Kidney (tissue), 13 donors: ENCODE measurements at regions not wholly inside any gene's neighbourhood (a gene's known extent, or its start where the extent isn't known, plus 50 kb on each side); places are given as distances from the start of the nearest gene placed in this dataset.
"Not testable (repeated sequence)": the region's sequence is repeated elsewhere in the genome, so short reads cannot be mapped to it uniquely, and the experiment has no call there.

Experiments used
- DNase-seq, 5 donors: peaks; one replicate each; pipeline ENCODE4 v3.0.0-alpha.2; 2013 to 2020
- FAIRE-seq: peaks from 2 replicates; lab custom pipeline; 2012; peaks lifted over from hg19 to GRCh38; lab: Jason Lieb, UNC
- H3K27ac ChIP-seq, 2 donors: one replicate each; pipeline ENCODE4 v1.7.0; 2013; ENCODE audit warnings: low read depth in 2 of 2, low read length in 2 of 2, inconsistent platforms in 1 of 2
- H3K27me3 ChIP-seq: one replicate; pipeline ENCODE4 v1.7.1; 2013; ENCODE audit warnings: low read length, inconsistent platforms; ENCODE audit not compliant: control insufficient read depth, insufficient read depth
- H3K36me3 ChIP-seq, 3 donors: one replicate each; pipeline versions ENCODE4 v1.7.0 to v1.7.1; 2013; ENCODE audit warnings: low read length in 3 of 3, control low read depth in 1 of 3, inconsistent platforms in 1 of 3; ENCODE audit not compliant: insufficient read depth in 3 of 3, control insufficient read depth in 2 of 3
- H3K4me1 ChIP-seq, 3 donors: one replicate each; pipeline versions ENCODE4 v1.7.0 to v1.7.1; 2013; ENCODE audit warnings: low read length in 3 of 3, inconsistent platforms in 1 of 3, low read depth in 1 of 3; ENCODE audit not compliant: control insufficient read depth in 2 of 3, insufficient read depth in 2 of 3
- H3K4me3 ChIP-seq, 3 donors: one replicate each; pipeline versions ENCODE4 v1.7.0 to v1.8.1; 2013; ENCODE audit warnings: low read length in 3 of 3, control low read depth in 1 of 3, inconsistent platforms in 1 of 3
- H3K9ac ChIP-seq, 3 donors: one replicate each; pipeline versions ENCODE4 v1.7.0 to v1.7.1; 2013; ENCODE audit warnings: low read length in 3 of 3, control low read depth in 1 of 3, inconsistent platforms in 1 of 3
- H3K9me3 ChIP-seq, 3 donors: one replicate each; pipeline versions ENCODE4 v1.7.0 to v1.7.1; 2013; ENCODE audit warnings: low read length in 3 of 3, control low read depth in 1 of 3, inconsistent platforms in 1 of 3; ENCODE audit not compliant: control insufficient read depth in 2 of 3, insufficient read depth in 1 of 3
- CTCF ChIP-seq: IDR thresholded peaks from 3 replicates; pipeline ENCODE4 v1.5.1; 2012; ENCODE audit warnings: mild to moderate bottlenecking, moderate library complexity, borderline replicate concordance; ENCODE audit not compliant: insufficient read depth; ENCODE audit errors: extremely low read depth
- intact Hi-C: fragments of 100-400 bp; cut with DNase I; formaldehyde crosslinking; loops from one replicate; pipeline ENCODE4 v1.11.1; 2022
- donor health status: control.
- donor health status: control.
- donor health status: control.
- donor health status: control.
- donor health status: control.
- donor health status: DM: yes; HTN: yes; CAD: no.
- donor health status: Normal renal cell carcinoma (clear cell type).

GRCh38 chr3:106529738-106530137 lies 660.9 kb upstream of the CBLB start:
- TF ChIP-seq CTCF: no peak
- intact Hi-C loops: no loop called here
- no peak for FAIRE-seq
- DNase-seq: no peak
- Histone ChIP-seq H3K36me3 (no peaks in the 10 kb centered on the region), H3K4me1 (no peaks in the 10 kb centered on the region), H3K27ac (no peak overlapping the region), H3K9me3 (no peaks in the 10 kb centered on the region), H3K9ac (no peak overlapping the region), H3K27me3 (no peaks in the 10 kb centered on the region), H3K4me3 (no peak overlapping the region)

- DNase-seq: no peak
- H3K9ac ChIP-seq: no peak overlapping the region
- H3K4me1 ChIP-seq: no peaks in the 10 kb centered on the region
- H3K27ac ChIP-seq: no peak overlapping the region
- no peaks in the 10 kb centered on the region for H3K9me3 ChIP-seq
- no peaks in the 10 kb centered on the region for H3K36me3 ChIP-seq
- H3K4me3 ChIP-seq: no peak overlapping the region
- FAIRE-seq: no peak
- intact Hi-C loops: no loop called here
- no peaks in the 10 kb centered on the region for H3K27me3 ChIP-seq
- no peak for TF ChIP-seq CTCF
Measured at GRCh38 chr3:106530367-106530766, 661.6 kb upstream of the CBLB start.

- H3K4me3 ChIP-seq, H3K36me3 ChIP-seq, FAIRE-seq, H3K9me3 ChIP-seq, H3K27ac ChIP-seq, H3K27me3 ChIP-seq, H3K9ac ChIP-seq, intact Hi-C loops, DNase-seq, H3K4me1 ChIP-seq: not testable (repeated sequence)
Measured at GRCh38 chr3:106531771-106532329, 663.0 kb upstream of the CBLB start.

- no peak for DNase-seq
- Histone ChIP-seq H3K4me3 (no peak overlapping the region), H3K36me3 (no peaks in the 10 kb centered on the region), H3K9ac (no peak overlapping the region), H3K27ac (no peak overlapping the region), H3K4me1 (no peaks in the 10 kb centered on the region), H3K27me3 (no peaks in the 10 kb centered on the region), H3K9me3 (no peaks in the 10 kb centered on the region)
- intact Hi-C loops: no loop called here
- TF ChIP-seq CTCF: no peak
- FAIRE-seq: no peak
Measured at GRCh38 chr3:106533093-106533787, 664.4 kb upstream of the CBLB start.
